CD14-positive monocyte (primary cell): ENCODE measurements at regions not wholly inside any gene's neighbourhood (a gene's known extent, or its start where the extent isn't known, plus 50 kb on each side); places are given as distances from the start of the nearest gene placed in this dataset.

Experiments
- DNase-seq, 3 donors: peaks; one replicate each; pipeline ENCODE4 v3.0.0-alpha.2; 2011 to 2022
- H2AFZ ChIP-seq: 2 replicates; pipeline ENCODE4 v1.6.0; 2012; ENCODE audit warnings: mild to moderate bottlenecking, low read depth, low read length, inconsistent platforms; ENCODE audit not compliant: insufficient read depth, poor library complexity, severe bottlenecking
- H3K27ac ChIP-seq, 2 donors: 1 replicate in 1 of 2; 2 replicates in 1 of 2; pipeline ENCODE4 v1.5.1; 2012 to 2013; ENCODE audit warnings: low read length in 2 of 2, control low read depth in 1 of 2, inconsistent platforms in 1 of 2, low read depth in 1 of 2, mild to moderate bottlenecking in 1 of 2
- H3K27me3 ChIP-seq, 2 donors: one replicate each; pipeline versions ENCODE4 v1.6.0 to v1.6.1; 2011 to 2013; ENCODE audit warnings: low read length in 2 of 2; ENCODE audit not compliant: control insufficient read depth in 2 of 2, insufficient read depth in 2 of 2
- H3K36me3 ChIP-seq, 2 donors: replicated peaks in 1 of 2; 1 replicate in 1 of 2; 2 replicates in 1 of 2; pipeline versions ENCODE4 v1.5.1 to v1.6.1; 2012 to 2013; ENCODE audit warnings: low read length in 2 of 2, control low read depth in 1 of 2, inconsistent platforms in 1 of 2, mild to moderate bottlenecking in 1 of 2; ENCODE audit not compliant: insufficient read depth in 2 of 2, control insufficient read depth in 1 of 2
- H3K4me1 ChIP-seq, 2 donors: 1 replicate in 1 of 2; 2 replicates in 1 of 2; pipeline versions ENCODE4 v1.5.1 to v1.6.1; 2012 to 2013; ENCODE audit warnings: low read length in 2 of 2, control low read depth in 1 of 2, inconsistent platforms in 1 of 2, mild to moderate bottlenecking in 1 of 2, moderate library complexity in 1 of 2; ENCODE audit not compliant: insufficient read depth in 2 of 2, control insufficient read depth in 1 of 2
- H3K4me2 ChIP-seq: replicated peaks from 2 replicates; pipeline ENCODE3; 2012; ENCODE audit warnings: low read length, moderate library complexity, mild to moderate bottlenecking; ENCODE audit not compliant: poor library complexity, severe bottlenecking; ENCODE audit errors: extremely low read depth
- H3K4me3 ChIP-seq, 3 experiments: fragments of 200-600 bp in 1 of 3; sonication (generic) in 1 of 3; replicated peaks in 1 of 3; 1 replicate in 2 of 3; 2 replicates in 1 of 3; pipeline ENCODE4 v1.5.1; 2011 to 2013; ENCODE audit warnings: low read length in 3 of 3, mild to moderate bottlenecking in 3 of 3, control low read depth in 2 of 3, low read depth in 2 of 3, inconsistent platforms in 1 of 3, moderate library complexity in 1 of 3
- H3K79me2 ChIP-seq: 2 replicates; pipeline ENCODE4 v1.6.0; 2012; ENCODE audit warnings: mild to moderate bottlenecking, control low read depth, inconsistent platforms, low read length, moderate library complexity; ENCODE audit not compliant: insufficient read depth
- H3K9ac ChIP-seq: 2 replicates; pipeline ENCODE4 v1.6.0; 2017; ENCODE audit warnings: low read length, mild to moderate bottlenecking; ENCODE audit not compliant: insufficient read depth, poor library complexity, severe bottlenecking
- H3K9me3 ChIP-seq, 2 donors: replicated peaks in 1 of 2; 1 replicate in 1 of 2; 2 replicates in 1 of 2; pipeline versions ENCODE4 v1.5.1 to v1.6.1; 2012 to 2013; ENCODE audit warnings: low read length in 2 of 2, control low read depth in 1 of 2; ENCODE audit not compliant: control insufficient read depth in 1 of 2, insufficient read depth in 1 of 2
- H4K20me1 ChIP-seq: 2 replicates; pipeline ENCODE4 v1.6.0; 2012; ENCODE audit warnings: mild to moderate bottlenecking, low read length, control low read depth, moderate library complexity; ENCODE audit not compliant: insufficient read depth
- H3K27ac Mint-ChIP-seq, 7 donors: one replicate each; pipeline ENCODE4 v1.8.0; 2020; ENCODE audit warnings: mild to moderate bottlenecking in 7 of 7, mixed read lengths in 7 of 7, moderate library complexity in 6 of 7, inconsistent platforms in 2 of 7
- H3K27me3 Mint-ChIP-seq, 3 donors: one replicate each; pipeline ENCODE4 v1.8.0; 2021 to 2022; ENCODE audit warnings: low read depth in 3 of 3, mild to moderate bottlenecking in 3 of 3, mixed read lengths in 3 of 3, moderate library complexity in 3 of 3, inconsistent platforms in 1 of 3
- H3K36me3 Mint-ChIP-seq, 2 donors: one replicate each; pipeline ENCODE4 v1.8.0; 2020; ENCODE audit warnings: mixed read lengths in 2 of 2, inconsistent platforms in 1 of 2, mild to moderate bottlenecking in 1 of 2
- H3K4me1 Mint-ChIP-seq: one replicate; pipeline ENCODE4 v1.8.0; 2020; ENCODE audit warnings: mild to moderate bottlenecking, mixed read lengths
- H3K4me3 Mint-ChIP-seq, 2 donors: one replicate each; pipeline ENCODE4 v1.8.0; 2020; ENCODE audit warnings: mild to moderate bottlenecking in 2 of 2, mixed read lengths in 2 of 2, moderate library complexity in 1 of 2
- H3K9me3 Mint-ChIP-seq, 7 donors: one replicate each; pipeline ENCODE4 v1.8.0; 2020 to 2022; ENCODE audit warnings: mixed read lengths in 7 of 7, mild to moderate bottlenecking in 6 of 7, moderate library complexity in 6 of 7, inconsistent platforms in 2 of 7
- CTCF ChIP-seq: fragments of 200-600 bp; IDR thresholded peaks from one replicate; pipeline ENCODE4 v1.8.0; 2022; ENCODE audit warnings: antibody characterized with exemption, mild to moderate bottlenecking
- WGBS: methylation state at CpG from one replicate; pipeline ENCODE4 v1.1.5; 2013; ENCODE audit warnings: missing lambda C conversion rate; ENCODE audit not compliant: insufficient coverage; 5-methylcytosine and 5-hydroxymethylcytosine counted together
- intact Hi-C, 2 donors: fragments of 100-400 bp; cut with micrococcal nuclease; formaldehyde crosslinking; loops; one replicate each; pipeline versions ENCODE4 v1.15.0 to v1.15.1; 2023

GRCh38 chr9:106339882-106340281, 523.1 kb upstream of the ZNF462 start:
- 71% methylated on average over 1 of the region's 3 CpGs for WGBS
- no peaks in the 10 kb centered on the region for H3K79me2 ChIP-seq
- intact Hi-C loops: no loop called here
- no peaks in the 10 kb centered on the region for H3K27me3 ChIP-seq
- no peak for DNase-seq
- no peak for TF ChIP-seq CTCF
- H3K4me2 ChIP-seq: no peak overlapping the region
- Mint-ChIP-seq H3K27me3 (no peaks in the 10 kb centered on the region), H3K4me3 (no peak overlapping the region), H3K36me3 (no peaks in the 10 kb centered on the region), H3K9me3 (peaks cover 0 to 6% (median 2%) of the 10 kb centered on the region in 7 donors), H3K27ac (no peak overlapping the region), H3K4me1 (no peaks in the 10 kb centered on the region)
- H2AFZ ChIP-seq: no peak overlapping the region
- H3K9me3 ChIP-seq: peaks cover 0 to 2% of the 10 kb centered on the region in 2 donors
- no peaks in the 10 kb centered on the region for H3K4me1 ChIP-seq
- no peaks in the 10 kb centered on the region for H3K36me3 ChIP-seq
- H3K27ac ChIP-seq: no peak overlapping the region
- no peaks in the 10 kb centered on the region for H4K20me1 ChIP-seq
- no peak overlapping the region for H3K4me3 ChIP-seq
- no peak overlapping the region for H3K9ac ChIP-seq

GRCh38 chr9:106350777-106351176, 512.2 kb upstream of the ZNF462 start:
- no peaks in the 10 kb centered on the region for H3K27me3 ChIP-seq
- no peak overlapping the region for H3K4me2 ChIP-seq
- no peaks in the 10 kb centered on the region for H3K4me1 ChIP-seq
- peaks cover 0 to 8% (median 0%) of the 10 kb centered on the region in 7 donors for H3K9me3 Mint-ChIP-seq
- H3K9me3 ChIP-seq: no peaks in the 10 kb centered on the region
- intact Hi-C loops: no loop called here
- H3K4me1 Mint-ChIP-seq: no peaks in the 10 kb centered on the region
- peaks cover 0 to 2% (median 0%) of the 10 kb centered on the region in 3 donors for H3K27me3 Mint-ChIP-seq
- no peaks in the 10 kb centered on the region for H3K36me3 Mint-ChIP-seq
- no peak overlapping the region for H2AFZ ChIP-seq
- H3K4me3 Mint-ChIP-seq: no peak overlapping the region
- H3K79me2 ChIP-seq: no peaks in the 10 kb centered on the region
- no peak for DNase-seq
- no peak for TF ChIP-seq CTCF
- no peak overlapping the region for H3K4me3 ChIP-seq
- H4K20me1 ChIP-seq: no peaks in the 10 kb centered on the region
- no CpG with 5 or more reads among the region's 1 CpG for WGBS
- no peak overlapping the region for H3K27ac ChIP-seq
- no peaks in the 10 kb centered on the region for H3K36me3 ChIP-seq
- no peak overlapping the region for H3K9ac ChIP-seq
- no peak overlapping the region for H3K27ac Mint-ChIP-seq
